GM12875 (cell line): ENCODE measurements at regions not wholly inside any gene's neighbourhood (a gene's known extent, or its start where the extent isn't known, plus 50 kb on each side); places are given as distances from the start of the nearest gene placed in this dataset.

Experiments
- H3K4me3 ChIP-seq: one replicate; pipeline ENCODE4 v1.5.1; 2011; ENCODE audit warnings: low read depth, low read length, control low read depth
- TF ChIP-seq, protein P1 (sequence below): IDR thresholded peaks from 2 replicates; pipeline ENCODE4 v1.5.1; 2011; ENCODE audit warnings: low read depth, mild to moderate bottlenecking, control low read depth, inconsistent platforms, low read length, moderate library complexity, borderline replicate concordance; ENCODE audit not compliant: insufficient read depth

GRCh38 chr6:119865466-119866350 lies 516.1 kb upstream of the MAN1A1 start:
- H3K4me3 ChIP-seq, result no peak overlapping the region

GRCh38 chr6:119862719-119863118 lies 513.2 kb upstream of the MAN1A1 start:
- H3K4me3 ChIP-seq, result no peak overlapping the region
- TF ChIP-seq, protein P1, sequence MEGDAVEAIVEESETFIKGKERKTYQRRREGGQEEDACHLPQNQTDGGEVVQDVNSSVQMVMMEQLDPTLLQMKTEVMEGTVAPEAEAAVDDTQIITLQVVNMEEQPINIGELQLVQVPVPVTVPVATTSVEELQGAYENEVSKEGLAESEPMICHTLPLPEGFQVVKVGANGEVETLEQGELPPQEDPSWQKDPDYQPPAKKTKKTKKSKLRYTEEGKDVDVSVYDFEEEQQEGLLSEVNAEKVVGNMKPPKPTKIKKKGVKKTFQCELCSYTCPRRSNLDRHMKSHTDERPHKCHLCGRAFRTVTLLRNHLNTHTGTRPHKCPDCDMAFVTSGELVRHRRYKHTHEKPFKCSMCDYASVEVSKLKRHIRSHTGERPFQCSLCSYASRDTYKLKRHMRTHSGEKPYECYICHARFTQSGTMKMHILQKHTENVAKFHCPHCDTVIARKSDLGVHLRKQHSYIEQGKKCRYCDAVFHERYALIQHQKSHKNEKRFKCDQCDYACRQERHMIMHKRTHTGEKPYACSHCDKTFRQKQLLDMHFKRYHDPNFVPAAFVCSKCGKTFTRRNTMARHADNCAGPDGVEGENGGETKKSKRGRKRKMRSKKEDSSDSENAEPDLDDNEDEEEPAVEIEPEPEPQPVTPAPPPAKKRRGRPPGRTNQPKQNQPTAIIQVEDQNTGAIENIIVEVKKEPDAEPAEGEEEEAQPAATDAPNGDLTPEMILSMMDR, result no peak

More at GRCh38 chr6:119865466-119866350, 516.1 kb upstream of the MAN1A1 start:
- TF ChIP-seq, protein P1, result no peak

DNA sequence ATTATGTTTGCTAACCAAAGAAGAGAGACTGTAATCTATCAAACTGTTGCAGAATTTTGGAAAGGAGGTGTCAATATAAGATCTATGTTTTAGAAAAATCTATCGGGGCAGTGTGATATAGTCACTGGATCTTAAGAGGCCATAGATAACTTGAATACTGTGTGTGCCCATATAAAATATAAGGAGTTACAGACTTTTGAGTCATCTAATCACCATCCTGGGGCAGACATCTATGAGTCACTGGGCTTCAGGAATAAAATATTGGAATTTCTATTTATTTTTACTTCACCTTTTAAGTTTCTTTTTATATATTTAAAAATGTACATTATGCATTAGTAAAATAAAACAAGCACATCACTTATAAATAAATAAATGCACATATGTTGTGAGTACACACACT lies 509.3 kb upstream of the MAN1A1 start:
- TF ChIP-seq, protein P1, result no peak
- no peak overlapping the region for H3K4me3 ChIP-seq

GRCh38 chr6:119856136-119856535 lies 506.6 kb upstream of the MAN1A1 start:
- H3K4me3 ChIP-seq, result no peak overlapping the region
- TF ChIP-seq, protein P1, result no peak

DNA sequence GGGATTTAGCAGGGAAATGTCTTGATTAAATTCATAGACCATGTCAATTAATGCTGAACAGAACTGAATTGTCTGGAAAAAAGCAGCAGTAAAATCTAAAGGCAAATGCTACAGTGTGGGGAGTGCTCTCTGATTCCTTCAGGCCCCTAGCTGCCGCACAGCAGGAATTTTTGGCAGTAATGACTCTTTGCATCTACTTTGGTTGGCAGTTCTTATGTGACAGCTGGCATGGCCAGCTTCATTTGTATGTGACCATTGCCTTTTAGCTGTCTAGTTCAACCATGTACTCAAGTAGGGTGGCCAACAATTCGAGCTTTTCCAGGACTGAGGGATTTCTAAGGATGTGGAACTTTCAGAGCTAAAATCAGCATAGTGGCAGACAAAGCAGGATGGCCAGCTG lies 499.1 kb upstream of the MAN1A1 start:
- H3K4me3 ChIP-seq, result no peak overlapping the region
- TF ChIP-seq, protein P1, result no peak

- no peak overlapping the region for H3K4me3 ChIP-seq
- TF ChIP-seq, protein P1, result no peak
Observed at GRCh38 chr6:119845161-119845560, 495.6 kb upstream of the MAN1A1 start.

DNA sequence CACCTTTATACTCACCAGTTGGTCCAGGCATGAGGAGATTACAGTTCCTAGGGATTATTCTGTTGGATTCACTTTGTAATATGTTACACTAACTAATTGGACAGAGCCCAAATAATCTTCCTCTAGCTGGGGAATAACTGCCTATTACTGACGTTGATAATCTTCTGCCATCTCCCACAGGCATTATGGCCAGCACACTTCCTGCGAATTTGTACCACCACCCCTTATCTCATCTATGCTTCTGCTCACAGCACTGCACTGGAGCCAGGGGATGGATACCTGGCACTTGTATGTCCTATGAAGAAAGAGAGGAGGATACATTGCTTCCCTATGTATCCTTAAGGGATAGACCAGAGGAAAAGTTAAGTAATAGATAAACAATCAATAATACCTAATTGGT lies 494.8 kb upstream of the MAN1A1 start:
- TF ChIP-seq, protein P1, result no peak
- no peak overlapping the region for H3K4me3 ChIP-seq
